PC-9 (cell line): ENCODE measurements at regions not wholly inside any gene's neighbourhood (a gene's known extent, or its start where the extent isn't known, plus 50 kb on each side); places are given as distances from the start of the nearest gene placed in this dataset.

Experiments used
- BruUV-seq: library from RNA; stranded (reverse); fragments of 400-500 nt; replicated peaks from 2 replicates; lab custom pipeline; 2021; lab: Mats Ljungman, UMichigan
- CTCF ChIA-PET: fragments of 300-600 bp; sonication (Branson Sonifier 250); formaldehyde crosslinking; loops from one replicate; lab custom pipeline; 2022; ENCODE audit warnings: antibody characterized with exemption; lab: Charles Lee
- POLR2A ChIA-PET: fragments of 300-600 bp; sonication (Branson Sonifier 250); formaldehyde crosslinking; loops from one replicate; lab custom pipeline; 2022; ENCODE audit warnings: antibody characterized with exemption; ENCODE audit not compliant: unreplicated experiment; lab: Charles Lee
- DNase-seq, 2 experiments: peaks; one replicate each; pipeline versions ENCODE4 v3.0.0 to v3.0.0-alpha.2; 2015 to 2022; ENCODE audit warnings: mixed read lengths in 1 of 2
- H2AFZ ChIP-seq: fragments of 200-600 bp; sonication (generic); 2 replicates; pipeline ENCODE4 v1.8.1; 2017; ENCODE audit warnings: antibody characterized with exemption
- H3F3A ChIP-seq: fragments of 200-600 bp; sonication (generic); 2 replicates; pipeline ENCODE4 v1.8.1; 2017; ENCODE audit warnings: antibody characterized with exemption, mild to moderate bottlenecking, low read depth; ENCODE audit not compliant: insufficient read depth
- H3K27ac ChIP-seq: fragments of 200-600 bp; sonication (generic); 2 replicates; pipeline ENCODE4 v1.6.1; 2016; ENCODE audit warnings: mixed run types
- H3K27me3 ChIP-seq: fragments of 200-600 bp; sonication (generic); 2 replicates; pipeline ENCODE4 v1.6.1; 2016; ENCODE audit warnings: low read depth, mixed run types; ENCODE audit not compliant: insufficient read depth
- H3K36me3 ChIP-seq: fragments of 200-600 bp; sonication (generic); 2 replicates; pipeline ENCODE4 v1.6.1; 2016; ENCODE audit warnings: low read depth, mixed run types
- H3K4me1 ChIP-seq: fragments of 200-600 bp; sonication (generic); replicated peaks from 2 replicates; pipeline ENCODE4 v1.6.1; 2016; ENCODE audit warnings: mixed run types; ENCODE audit not compliant: insufficient read depth
- H3K4me2 ChIP-seq: fragments of 200-600 bp; sonication (generic); 2 replicates; pipeline ENCODE4 v1.6.1; 2017; ENCODE audit warnings: mixed run types
- H3K4me3 ChIP-seq: fragments of 200-600 bp; sonication (generic); 2 replicates; pipeline ENCODE4 v1.6.1; 2016; ENCODE audit warnings: mixed run types
- H3K79me2 ChIP-seq: fragments of 200-600 bp; sonication (generic); 2 replicates; pipeline ENCODE4 v1.6.1; 2017; ENCODE audit warnings: low read depth, mixed run types
- H3K9me2 ChIP-seq: fragments of 200-600 bp; sonication (generic); 2 replicates; pipeline ENCODE4 v1.8.1; 2017; ENCODE audit warnings: mild to moderate bottlenecking; ENCODE audit not compliant: insufficient read depth
- H3K9me3 ChIP-seq: fragments of 200-600 bp; sonication (generic); 2 replicates; pipeline ENCODE4 v1.8.1; 2016; ENCODE audit warnings: low read depth; ENCODE audit not compliant: insufficient read depth
- H4K20me1 ChIP-seq: fragments of 200-600 bp; sonication (generic); 2 replicates; pipeline ENCODE4 v1.8.1; 2017; ENCODE audit not compliant: insufficient read depth
- EZH2 ChIP-seq: fragments of 200-600 bp; sonication (generic); IDR thresholded peaks from 2 replicates; pipeline ENCODE4 v1.8.0; 2017; ENCODE audit warnings: antibody characterized with exemption, low read depth
- intact Hi-C: fragments of 100-400 bp; cut with micrococcal nuclease; formaldehyde crosslinking; loops from one replicate; pipeline ENCODE4 v1.10.0; 2022; ENCODE audit not compliant: unreplicated experiment
- TF ChIP-seq, protein P1 (sequence below): fragments of 200-600 bp; sonication (generic); conservative IDR thresholded peaks from 2 replicates; pipeline ENCODE4 v1.6.1; 2017; ENCODE audit warnings: mixed run types, antibody characterized with exemption, mild to moderate bottlenecking, moderate library complexity

DNA sequence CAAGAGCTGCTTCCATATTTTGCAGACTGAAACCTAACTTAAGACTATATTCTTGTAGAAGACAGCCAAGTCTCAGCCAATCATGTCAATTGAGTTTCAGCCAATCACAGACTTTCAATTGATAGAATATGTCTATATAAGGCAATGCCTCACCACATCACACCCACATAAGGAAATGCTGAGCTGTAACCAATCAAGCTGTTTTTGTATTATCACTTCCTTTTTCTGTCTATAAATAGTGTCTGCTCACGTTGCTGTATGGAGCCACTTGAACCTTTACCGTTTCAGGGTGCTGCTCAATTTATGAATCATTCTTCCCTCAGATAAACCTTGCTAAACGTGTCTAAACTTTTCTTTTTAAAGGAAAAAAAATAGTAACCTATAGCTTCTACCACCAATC lies 1554.4 kb upstream of the LRRTM1 start:
- TF ChIP-seq EZH2 = no peak
- TF ChIP-seq, protein P1, sequence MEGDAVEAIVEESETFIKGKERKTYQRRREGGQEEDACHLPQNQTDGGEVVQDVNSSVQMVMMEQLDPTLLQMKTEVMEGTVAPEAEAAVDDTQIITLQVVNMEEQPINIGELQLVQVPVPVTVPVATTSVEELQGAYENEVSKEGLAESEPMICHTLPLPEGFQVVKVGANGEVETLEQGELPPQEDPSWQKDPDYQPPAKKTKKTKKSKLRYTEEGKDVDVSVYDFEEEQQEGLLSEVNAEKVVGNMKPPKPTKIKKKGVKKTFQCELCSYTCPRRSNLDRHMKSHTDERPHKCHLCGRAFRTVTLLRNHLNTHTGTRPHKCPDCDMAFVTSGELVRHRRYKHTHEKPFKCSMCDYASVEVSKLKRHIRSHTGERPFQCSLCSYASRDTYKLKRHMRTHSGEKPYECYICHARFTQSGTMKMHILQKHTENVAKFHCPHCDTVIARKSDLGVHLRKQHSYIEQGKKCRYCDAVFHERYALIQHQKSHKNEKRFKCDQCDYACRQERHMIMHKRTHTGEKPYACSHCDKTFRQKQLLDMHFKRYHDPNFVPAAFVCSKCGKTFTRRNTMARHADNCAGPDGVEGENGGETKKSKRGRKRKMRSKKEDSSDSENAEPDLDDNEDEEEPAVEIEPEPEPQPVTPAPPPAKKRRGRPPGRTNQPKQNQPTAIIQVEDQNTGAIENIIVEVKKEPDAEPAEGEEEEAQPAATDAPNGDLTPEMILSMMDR = no peak
- H3K4me3 ChIP-seq = no peak overlapping the region

DNA sequence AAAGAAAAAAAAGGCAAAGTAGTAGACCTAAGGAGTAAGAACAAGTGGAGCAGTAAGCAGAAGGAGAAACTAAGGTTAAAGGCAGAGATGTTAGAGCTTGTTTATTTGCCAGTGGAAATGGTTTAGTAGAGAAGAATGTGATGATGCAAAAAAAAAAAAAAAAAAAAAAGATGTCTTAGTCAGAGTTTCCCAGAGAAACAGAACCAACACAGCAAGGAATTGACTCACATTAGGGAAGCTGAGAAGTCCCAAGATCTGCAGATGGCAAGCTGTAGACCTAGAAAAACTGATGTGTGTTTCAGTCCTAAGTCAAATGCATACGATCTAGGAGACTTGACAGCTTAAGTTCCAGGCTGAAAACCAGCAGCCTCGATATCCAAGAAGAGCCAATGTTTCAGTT lies 1548.8 kb upstream of the LRRTM1 start:
- TF ChIP-seq, protein P1 = no peak
- no peak for TF ChIP-seq EZH2
- H2AFZ ChIP-seq = no peak overlapping the region
- no peaks in the 10 kb centered on the region for H3K36me3 ChIP-seq
- no peaks in the 10 kb centered on the region for H3K79me2 ChIP-seq
- no peaks in the 10 kb centered on the region for H3K9me3 ChIP-seq
- no peaks in the 10 kb centered on the region for H3K27me3 ChIP-seq
- no peak overlapping the region for H3K4me2 ChIP-seq
- H3K27ac ChIP-seq = no peak overlapping the region
- no peaks in the 10 kb centered on the region for H4K20me1 ChIP-seq
- ChIA-PET CTCF (interaction anchor here (0.6 kb wide), 1 partner anchor 77 kb away, joined by 10 read pairs; no protein-coding TSS in a partner anchor), POLR2A (no interaction called here)
- BruUV-seq = no TSS peak
- H3F3A ChIP-seq = no peaks in the 10 kb centered on the region
- intact Hi-C loops = no loop called here
- no peak for DNase-seq
- no peak overlapping the region for H3K4me3 ChIP-seq
- no peaks in the 10 kb centered on the region for H3K4me1 ChIP-seq
- H3K9me2 ChIP-seq = no peaks in the 10 kb centered on the region

More for the DNA sequence above, 1554.4 kb upstream of the LRRTM1 start:
- Histone ChIP-seq H3K9me3 (no peaks in the 10 kb centered on the region), H3K36me3 (no peaks in the 10 kb centered on the region), H3K27me3 (no peaks in the 10 kb centered on the region), H2AFZ (no peak overlapping the region), H3K79me2 (no peaks in the 10 kb centered on the region), H3K9me2 (no peaks in the 10 kb centered on the region), H3F3A (no peaks in the 10 kb centered on the region), H3K27ac (no peak overlapping the region), H4K20me1 (no peaks in the 10 kb centered on the region), H3K4me1 (no peaks in the 10 kb centered on the region), H3K4me2 (no peak overlapping the region)
- POLR2A ChIA-PET = no interaction called here
- no TSS peak for BruUV-seq
- CTCF ChIA-PET = no interaction called here
- intact Hi-C loops = no loop called here
- no peak for DNase-seq

DNA sequence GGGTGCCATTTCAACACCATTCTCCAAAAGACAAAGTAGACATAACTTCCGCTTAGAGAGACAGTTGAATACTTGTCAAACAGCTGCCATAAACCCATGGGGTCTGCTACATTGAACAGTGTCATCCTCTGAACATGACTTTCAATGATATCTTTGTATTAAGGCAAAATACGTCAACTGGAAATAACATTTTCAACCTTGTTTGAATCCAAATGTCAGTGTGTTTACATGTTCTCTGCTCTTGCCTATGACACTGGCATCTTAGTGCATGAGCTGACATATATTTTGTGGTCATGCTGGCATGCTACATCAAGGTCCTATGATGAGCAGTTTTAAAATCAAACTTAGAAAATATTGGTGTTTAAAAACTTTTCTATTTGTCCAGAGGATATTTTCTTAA lies 1548.1 kb upstream of the LRRTM1 start:
- no peaks in the 10 kb centered on the region for H4K20me1 ChIP-seq
- no peak for DNase-seq
- no peaks in the 10 kb centered on the region for H3K4me1 ChIP-seq
- no peak overlapping the region for H3K4me3 ChIP-seq
- no TSS peak for BruUV-seq
- ChIA-PET POLR2A (no interaction called here), CTCF (interaction anchor here (0.6 kb wide), 1 partner anchor 76 kb away, joined by 10 read pairs; no protein-coding TSS in a partner anchor)
- TF ChIP-seq, protein P1 = no peak
- TF ChIP-seq EZH2 = no peak
- H3K9me3 ChIP-seq = no peaks in the 10 kb centered on the region
- no peaks in the 10 kb centered on the region for H3K9me2 ChIP-seq
- H3F3A ChIP-seq = no peaks in the 10 kb centered on the region
- no peak overlapping the region for H3K4me2 ChIP-seq
- no peaks in the 10 kb centered on the region for H3K36me3 ChIP-seq
- no peak overlapping the region for H2AFZ ChIP-seq
- intact Hi-C loops = no loop called here
- no peaks in the 10 kb centered on the region for H3K27me3 ChIP-seq
- H3K27ac ChIP-seq = no peak overlapping the region
- no peaks in the 10 kb centered on the region for H3K79me2 ChIP-seq
